Chondrocyte (in vitro differentiated cells): ENCODE measurements at regions not wholly inside any gene's neighbourhood (a gene's known extent, or its start where the extent isn't known, plus 50 kb on each side); places are given as distances from the start of the nearest gene placed in this dataset.

ENCODE experiments used
- DNase-seq: peaks from one replicate; pipeline ENCODE4 v3.0.0; 2021; ENCODE audit warnings: mixed read lengths, low spot score
- H3K27ac Mint-ChIP-seq: one replicate; pipeline ENCODE4 v1.8.0; 2021; ENCODE audit warnings: mild to moderate bottlenecking, moderate library complexity, mixed read lengths; ENCODE audit not compliant: unreplicated experiment
- H3K27me3 Mint-ChIP-seq: 2 replicates; pipeline ENCODE4 v1.8.0; 2021; ENCODE audit warnings: low read depth, mixed read lengths
- H3K36me3 Mint-ChIP-seq: 2 replicates; pipeline ENCODE4 v1.8.0; 2021; ENCODE audit warnings: low read depth, mixed read lengths
- H3K4me1 Mint-ChIP-seq: 2 replicates; pipeline ENCODE4 v1.8.0; 2021; ENCODE audit warnings: low read depth, mild to moderate bottlenecking, mixed read lengths
- H3K4me3 Mint-ChIP-seq: one replicate; pipeline ENCODE4 v1.8.0; 2021; ENCODE audit warnings: mild to moderate bottlenecking, moderate library complexity, mixed read lengths; ENCODE audit not compliant: unreplicated experiment
- H3K9me3 Mint-ChIP-seq: 2 replicates; pipeline ENCODE4 v1.8.0; 2021; ENCODE audit warnings: low read depth, mixed read lengths
- CTCF ChIP-seq: fragments of 200-600 bp; sonication (generic); IDR thresholded peaks from 2 replicates; pipeline ENCODE4 v1.5.0; 2021; ENCODE audit warnings: antibody characterized with exemption, mild to moderate bottlenecking, moderate library complexity

GRCh38 chr3:152574461-152575079 is 260.4 kb upstream of the P2RY1 start:
- DNase-seq, result no peak
- Mint-ChIP-seq H3K27me3 (no peaks in the 10 kb centered on the region), H3K4me3 (no peak overlapping the region), H3K27ac (no peak overlapping the region), H3K9me3 (no peaks in the 10 kb centered on the region), H3K36me3 (no peaks in the 10 kb centered on the region), H3K4me1 (no peaks in the 10 kb centered on the region)
- TF ChIP-seq CTCF, result peak; percentile 84

- Mint-ChIP-seq H3K27ac (no peak overlapping the region), H3K4me1 (no peaks in the 10 kb centered on the region), H3K4me3 (no peak overlapping the region), H3K9me3 (no peaks in the 10 kb centered on the region), H3K27me3 (no peaks in the 10 kb centered on the region), H3K36me3 (no peaks in the 10 kb centered on the region)
- TF ChIP-seq CTCF, result no peak
- no peak for DNase-seq
Observed at GRCh38 chr3:152578769-152579168, 256.2 kb upstream of the P2RY1 start.

- no peaks in the 10 kb centered on the region for H3K4me1 Mint-ChIP-seq
- H3K36me3 Mint-ChIP-seq, result no peaks in the 10 kb centered on the region
- H3K27me3 Mint-ChIP-seq, result no peaks in the 10 kb centered on the region
- H3K27ac Mint-ChIP-seq, result no peak overlapping the region
- H3K4me3 Mint-ChIP-seq, result no peak overlapping the region
- H3K9me3 Mint-ChIP-seq, result no peaks in the 10 kb centered on the region
- no peak for TF ChIP-seq CTCF
- DNase-seq, result no peak
Observed at GRCh38 chr3:152581951-152582350, 253.0 kb upstream of the P2RY1 start.

GRCh38 chr3:152583963-152584362 is 251.0 kb upstream of the P2RY1 start:
- no peak overlapping the region for H3K27ac Mint-ChIP-seq
- TF ChIP-seq CTCF, result no peak

GRCh38 chr3:152586974-152587373 is 248.0 kb upstream of the P2RY1 start:
- H3K4me3 Mint-ChIP-seq, result no peak overlapping the region
- no peaks in the 10 kb centered on the region for H3K9me3 Mint-ChIP-seq
- no peak for DNase-seq
- H3K27ac Mint-ChIP-seq, result no peak overlapping the region
- H3K4me1 Mint-ChIP-seq, result no peaks in the 10 kb centered on the region
- no peaks in the 10 kb centered on the region for H3K27me3 Mint-ChIP-seq
- no peak for TF ChIP-seq CTCF
- no peaks in the 10 kb centered on the region for H3K36me3 Mint-ChIP-seq

More at GRCh38 chr3:152583963-152584362, 251.0 kb upstream of the P2RY1 start:
- H3K4me1 Mint-ChIP-seq, result no peaks in the 10 kb centered on the region
- H3K27me3 Mint-ChIP-seq, result no peaks in the 10 kb centered on the region
- DNase-seq, result no peak
- no peaks in the 10 kb centered on the region for H3K36me3 Mint-ChIP-seq
- H3K9me3 Mint-ChIP-seq, result no peaks in the 10 kb centered on the region
- no peak overlapping the region for H3K4me3 Mint-ChIP-seq
